SK-N-SH (cell line): ENCODE measurements at regions not wholly inside any gene's neighbourhood (a gene's known extent, or its start where the extent isn't known, plus 50 kb on each side); places are given as distances from the start of the nearest gene placed in this dataset.

Source experiments
- CTCF ChIA-PET: fragments of 300-600, 350-600 bp; formaldehyde crosslinking; extraction: SDS; loops from one replicate; lab custom pipeline; 2021; lab: Yijun Ruan, JAX
- POLR2A ChIA-PET: fragments of 350-600 bp; sonication (Branson Sonifier 250); formaldehyde crosslinking; extraction: SDS; loops from one replicate; lab custom pipeline; 2020; ENCODE audit warnings: antibody characterized with exemption, inconsistent platforms; lab: Yijun Ruan, JAX
- DNase-seq: peaks from one replicate; pipeline ENCODE4 v3.0.0; 2012
- H2AFZ ChIP-seq: fragments of 200-600 bp; sonication (generic); 2 replicates; pipeline ENCODE4 v1.8.1; 2016; ENCODE audit warnings: antibody characterized with exemption, mild to moderate bottlenecking, low read depth
- H3F3A ChIP-seq: fragments of 200-600 bp; sonication (generic); replicated peaks from 2 replicates; pipeline ENCODE3; 2016; ENCODE audit warnings: antibody characterized with exemption, mild to moderate bottlenecking; ENCODE audit not compliant: insufficient read depth
- H3K27ac ChIP-seq, 2 experiments: fragments of 200-500 bp in 1 of 2; fragments of 200-600 bp in 1 of 2; sonication (Bioruptor generic) in 1 of 2; sonication (generic), shearing (Covaris generic) in 1 of 2; 2 replicates each; pipeline versions ENCODE4 v1.5.1 to v1.6.1; 2014 to 2016; ENCODE audit warnings: low read depth in 2 of 2, inconsistent platforms in 1 of 2, low read length in 1 of 2, mild to moderate bottlenecking in 1 of 2, mixed read lengths in 1 of 2
- H3K27me3 ChIP-seq: fragments of 200-600 bp; sonication (generic), shearing (Covaris generic); 2 replicates; pipeline ENCODE4 v1.6.1; 2016; ENCODE audit warnings: mixed run types; ENCODE audit not compliant: insufficient read depth
- H3K36me3 ChIP-seq, 2 experiments: fragments of 200-500 bp in 1 of 2; fragments of 200-600 bp in 1 of 2; sonication (Bioruptor generic) in 1 of 2; sonication (generic) in 1 of 2; replicated peaks in 1 of 2; 2 replicates each; pipeline versions ENCODE3 to v1.5.1; 2014 to 2016; ENCODE audit warnings: low read length in 1 of 2, mild to moderate bottlenecking in 1 of 2; ENCODE audit not compliant: insufficient read depth in 2 of 2, control insufficient read depth in 1 of 2
- H3K4me1 ChIP-seq, 2 experiments: fragments of 200-500 bp in 1 of 2; fragments of 200-600 bp in 1 of 2; sonication (Bioruptor generic) in 1 of 2; sonication (generic), shearing (Covaris generic) in 1 of 2; 2 replicates each; pipeline versions ENCODE4 v1.5.1 to v1.6.1; 2014 to 2016; ENCODE audit warnings: low read depth in 1 of 2, low read length in 1 of 2, mixed run types in 1 of 2; ENCODE audit not compliant: insufficient read depth in 2 of 2, control insufficient read depth in 1 of 2
- H3K4me2 ChIP-seq: fragments of 200-600 bp; sonication (generic), shearing (Covaris generic); 2 replicates; pipeline ENCODE4 v1.6.1; 2017; ENCODE audit warnings: mixed run types
- H3K4me3 ChIP-seq, 2 experiments: fragments of 200-500 bp in 1 of 2; fragments of 200-600 bp in 1 of 2; sonication (Bioruptor generic) in 1 of 2; sonication (generic), shearing (Covaris generic) in 1 of 2; 2 replicates each; pipeline versions ENCODE4 v1.5.1 to v1.8.1; 2014 to 2016; ENCODE audit warnings: low read depth in 2 of 2, inconsistent platforms in 1 of 2, low read length in 1 of 2, mild to moderate bottlenecking in 1 of 2, mixed read lengths in 1 of 2, moderate library complexity in 1 of 2
- H3K79me2 ChIP-seq: fragments of 200-600 bp; sonication (generic); 2 replicates; pipeline ENCODE4 v1.8.1; 2017; ENCODE audit warnings: mild to moderate bottlenecking; ENCODE audit not compliant: insufficient read depth
- H3K9ac ChIP-seq: fragments of 200-600 bp; sonication (generic); 2 replicates; pipeline ENCODE4 v1.6.1; 2017; ENCODE audit warnings: mixed run types
- H3K9me2 ChIP-seq: fragments of 200-600 bp; sonication (generic); 2 replicates; pipeline ENCODE4 v1.6.1; 2017; ENCODE audit warnings: mixed run types
- H3K9me3 ChIP-seq: fragments of 200-600 bp; sonication (generic); 2 replicates; pipeline ENCODE4 v1.6.1; 2017; ENCODE audit warnings: mixed run types, mild to moderate bottlenecking, moderate library complexity
- H4K20me1 ChIP-seq: fragments of 200-600 bp; sonication (generic); 2 replicates; pipeline ENCODE4 v1.6.1; 2017; ENCODE audit warnings: mild to moderate bottlenecking, mixed run types; ENCODE audit not compliant: insufficient read depth
- CTCF ChIP-seq: fragments of 200-600 bp; sonication (generic); IDR thresholded peaks from 2 replicates; pipeline ENCODE4 v1.6.1; 2017; ENCODE audit warnings: antibody characterized with exemption, mild to moderate bottlenecking, moderate library complexity
- ELF1 ChIP-seq: IDR thresholded peaks from 2 replicates; pipeline ENCODE4 v1.4.0; 2012
- EP300 ChIP-seq, 2 experiments: IDR thresholded peaks; 2 replicates each; pipeline versions ENCODE4 v1.4.0 to v1.6.1; 2012; ENCODE audit warnings: borderline replicate concordance in 1 of 2, low read depth in 1 of 2, low read length in 1 of 2
- EZH2phosphoT487 ChIP-seq: fragments of 200-600 bp; sonication (generic); IDR thresholded peaks from 2 replicates; pipeline ENCODE4 v1.6.1; 2017; ENCODE audit warnings: low read depth, mixed run types, mild to moderate bottlenecking, antibody characterized with exemption, moderate library complexity, borderline replicate concordance
- FOSL2 ChIP-seq: IDR thresholded peaks from 2 replicates; pipeline ENCODE4 v1.4.0; 2012; ENCODE audit warnings: low read depth, mild to moderate bottlenecking, moderate library complexity, borderline replicate concordance
- FOXM1 ChIP-seq: IDR thresholded peaks from 2 replicates; pipeline ENCODE4 v1.4.0; 2012; ENCODE audit warnings: low read depth, mild to moderate bottlenecking
- GABPA ChIP-seq: IDR thresholded peaks from 2 replicates; pipeline ENCODE4 v1.4.0; 2012; ENCODE audit warnings: low read depth, mild to moderate bottlenecking
- MEF2A ChIP-seq: IDR thresholded peaks from 2 replicates; pipeline ENCODE4 v1.4.0; 2012; ENCODE audit warnings: low read depth, borderline replicate concordance
- MXI1 ChIP-seq: IDR thresholded peaks from 2 replicates; pipeline ENCODE4 v1.6.1; 2012; ENCODE audit warnings: mild to moderate bottlenecking, low read depth, low read length, improper control_type of control experiment
- NRF1 ChIP-seq: IDR thresholded peaks from 2 replicates; pipeline ENCODE4 v1.6.1; 2012; ENCODE audit warnings: low read depth, mild to moderate bottlenecking, low read length
- RCOR1 ChIP-seq: fragments of 150-350 bp; IDR thresholded peaks from 2 replicates; pipeline ENCODE4 v1.6.1; 2017; ENCODE audit warnings: antibody characterized with exemption, low read length
- REST ChIP-seq: IDR thresholded peaks from 2 replicates; pipeline ENCODE4 v1.6.1; 2012; ENCODE audit warnings: mild to moderate bottlenecking, low read depth, low read length, moderate library complexity
- RXRA ChIP-seq: IDR thresholded peaks from 2 replicates; pipeline ENCODE4 v1.4.0; 2012; ENCODE audit warnings: low read depth, mild to moderate bottlenecking, borderline replicate concordance
- SIN3A ChIP-seq: IDR thresholded peaks from 2 replicates; pipeline ENCODE4 v1.6.1; 2012; ENCODE audit warnings: low read depth, mild to moderate bottlenecking, low read length, moderate library complexity, borderline replicate concordance
- TAF1 ChIP-seq: IDR thresholded peaks from 2 replicates; pipeline ENCODE4 v1.6.1; 2012; ENCODE audit warnings: low read depth, mild to moderate bottlenecking, low read length, moderate library complexity, borderline replicate concordance
- WGBS: methylation state at CpG from one replicate; pipeline ENCODE4 v1.1.6; 2017; ENCODE audit warnings: low lambda C conversion rate; 5-methylcytosine and 5-hydroxymethylcytosine counted together
- TF ChIP-seq, protein P1 (sequence below): fragments of 150-350 bp; IDR thresholded peaks from 2 replicates; pipeline ENCODE4 v1.6.1; 2016; ENCODE audit warnings: mild to moderate bottlenecking, low read depth, low read length
- TF ChIP-seq, protein P2 (sequence below): fragments of 150-350 bp; IDR thresholded peaks from 2 replicates; pipeline ENCODE4 v1.6.1; 2017; ENCODE audit warnings: antibody characterized with exemption, low read length, low read depth, borderline replicate concordance
- TF ChIP-seq, protein P3 (sequence below): IDR thresholded peaks from 2 replicates; pipeline ENCODE4 v1.4.0; 2012; ENCODE audit warnings: low read depth
- TF ChIP-seq, protein P4 (sequence below): IDR thresholded peaks from 2 replicates; pipeline ENCODE4 v1.4.0; 2012; ENCODE audit warnings: low read depth, borderline replicate concordance
- TF ChIP-seq, protein P5 (sequence below): IDR thresholded peaks from 2 replicates; pipeline ENCODE4 v1.4.0; 2012; ENCODE audit warnings: low read depth, borderline replicate concordance

GRCh38 chr13:63942372-63942771 lies 2526.7 kb upstream of the PCDH20 start:
- WGBS = 38% methylated on average over 2 of the region's 2 CpGs
- no peak for DNase-seq
- Histone ChIP-seq H3K36me3 (no peaks in the 10 kb centered on the region), H3K79me2 (no peaks in the 10 kb centered on the region), H4K20me1 (no peaks in the 10 kb centered on the region), H3F3A (no peaks in the 10 kb centered on the region), H2AFZ (no peak overlapping the region), H3K9me2 (no peaks in the 10 kb centered on the region), H3K4me1 (no peaks in the 10 kb centered on the region; a peak in 1 of 4 replicates), H3K9me3 (no peaks in the 10 kb centered on the region; the same call in 1 of the 2 replicates)
- TF ChIP-seq EZH2phosphoT487 (no peak), FOSL2 (no peak), RXRA (no peak), NRF1 (no peak), MEF2A (no peak), FOXM1 (no peak), SIN3A (no peak), ELF1 (no peak), EP300 (IDR thresholded peaks at IDR 0.05; ENCODE audit: borderline replicate concordance in 1 of 2, low read depth in 1 of 2, low read length in 1 of 2) (no peak), MXI1 (no peak), TAF1 (no peak), REST (no peak), CTCF (no peak), GABPA (no peak), RCOR1 (no peak)
- TF ChIP-seq, protein P1, sequence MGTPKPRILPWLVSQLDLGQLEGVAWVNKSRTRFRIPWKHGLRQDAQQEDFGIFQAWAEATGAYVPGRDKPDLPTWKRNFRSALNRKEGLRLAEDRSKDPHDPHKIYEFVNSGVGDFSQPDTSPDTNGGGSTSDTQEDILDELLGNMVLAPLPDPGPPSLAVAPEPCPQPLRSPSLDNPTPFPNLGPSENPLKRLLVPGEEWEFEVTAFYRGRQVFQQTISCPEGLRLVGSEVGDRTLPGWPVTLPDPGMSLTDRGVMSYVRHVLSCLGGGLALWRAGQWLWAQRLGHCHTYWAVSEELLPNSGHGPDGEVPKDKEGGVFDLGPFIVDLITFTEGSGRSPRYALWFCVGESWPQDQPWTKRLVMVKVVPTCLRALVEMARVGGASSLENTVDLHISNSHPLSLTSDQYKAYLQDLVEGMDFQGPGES = no peak
- TF ChIP-seq, protein P2, sequence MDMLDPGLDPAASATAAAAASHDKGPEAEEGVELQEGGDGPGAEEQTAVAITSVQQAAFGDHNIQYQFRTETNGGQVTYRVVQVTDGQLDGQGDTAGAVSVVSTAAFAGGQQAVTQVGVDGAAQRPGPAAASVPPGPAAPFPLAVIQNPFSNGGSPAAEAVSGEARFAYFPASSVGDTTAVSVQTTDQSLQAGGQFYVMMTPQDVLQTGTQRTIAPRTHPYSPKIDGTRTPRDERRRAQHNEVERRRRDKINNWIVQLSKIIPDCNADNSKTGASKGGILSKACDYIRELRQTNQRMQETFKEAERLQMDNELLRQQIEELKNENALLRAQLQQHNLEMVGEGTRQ = no peak
- TF ChIP-seq, protein P3, sequence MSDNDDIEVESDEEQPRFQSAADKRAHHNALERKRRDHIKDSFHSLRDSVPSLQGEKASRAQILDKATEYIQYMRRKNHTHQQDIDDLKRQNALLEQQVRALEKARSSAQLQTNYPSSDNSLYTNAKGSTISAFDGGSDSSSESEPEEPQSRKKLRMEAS = no peak
- TF ChIP-seq, protein P4, sequence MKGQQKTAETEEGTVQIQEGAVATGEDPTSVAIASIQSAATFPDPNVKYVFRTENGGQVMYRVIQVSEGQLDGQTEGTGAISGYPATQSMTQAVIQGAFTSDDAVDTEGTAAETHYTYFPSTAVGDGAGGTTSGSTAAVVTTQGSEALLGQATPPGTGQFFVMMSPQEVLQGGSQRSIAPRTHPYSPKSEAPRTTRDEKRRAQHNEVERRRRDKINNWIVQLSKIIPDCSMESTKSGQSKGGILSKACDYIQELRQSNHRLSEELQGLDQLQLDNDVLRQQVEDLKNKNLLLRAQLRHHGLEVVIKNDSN = no peak
- TF ChIP-seq, protein P5, sequence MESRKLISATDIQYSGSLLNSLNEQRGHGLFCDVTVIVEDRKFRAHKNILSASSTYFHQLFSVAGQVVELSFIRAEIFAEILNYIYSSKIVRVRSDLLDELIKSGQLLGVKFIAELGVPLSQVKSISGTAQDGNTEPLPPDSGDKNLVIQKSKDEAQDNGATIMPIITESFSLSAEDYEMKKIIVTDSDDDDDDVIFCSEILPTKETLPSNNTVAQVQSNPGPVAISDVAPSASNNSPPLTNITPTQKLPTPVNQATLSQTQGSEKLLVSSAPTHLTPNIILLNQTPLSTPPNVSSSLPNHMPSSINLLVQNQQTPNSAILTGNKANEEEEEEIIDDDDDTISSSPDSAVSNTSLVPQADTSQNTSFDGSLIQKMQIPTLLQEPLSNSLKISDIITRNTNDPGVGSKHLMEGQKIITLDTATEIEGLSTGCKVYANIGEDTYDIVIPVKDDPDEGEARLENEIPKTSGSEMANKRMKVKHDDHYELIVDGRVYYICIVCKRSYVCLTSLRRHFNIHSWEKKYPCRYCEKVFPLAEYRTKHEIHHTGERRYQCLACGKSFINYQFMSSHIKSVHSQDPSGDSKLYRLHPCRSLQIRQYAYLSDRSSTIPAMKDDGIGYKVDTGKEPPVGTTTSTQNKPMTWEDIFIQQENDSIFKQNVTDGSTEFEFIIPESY = no peak
- TF ChIP-seq, all 33 proteins: peak for 0
- Histone ChIP-seq H3K27ac (no peak overlapping the region), H3K4me3 (no peak overlapping the region), H3K9ac (no peak overlapping the region), H3K27me3 (no peaks in the 10 kb centered on the region), H3K4me2 (no peak overlapping the region)
- POLR2A ChIA-PET = no interaction called here
- CTCF ChIA-PET = no interaction called here
